Islet precursor cell (in vitro differentiated cells): ENCODE measurements at regions not wholly inside any gene's neighbourhood (a gene's known extent, or its start where the extent isn't known, plus 50 kb on each side); places are given as distances from the start of the nearest gene placed in this dataset.

Experiments
- DNase-seq: peaks from one replicate; pipeline ENCODE4 v3.0.0-alpha.2; 2018

- DNase-seq, result no peak
Observed at GRCh38 chr4:163623787-163624186, 129.3 kb downstream of the TMA16 start.

- no peak for DNase-seq
Observed at GRCh38 chr4:163624727-163625126, 130.2 kb downstream of the TMA16 start.

GRCh38 chr4:163631288-163631687, 136.8 kb downstream of the TMA16 start:
- no peak for DNase-seq

- DNase-seq, result no peak
Observed at GRCh38 chr4:163638909-163639308, 144.4 kb downstream of the TMA16 start.

GRCh38 chr4:163649557-163650091, 155.1 kb downstream of the TMA16 start:
- no peak for DNase-seq

- DNase-seq, result no peak
Observed at GRCh38 chr4:163651761-163652160, 157.3 kb downstream of the TMA16 start.

GRCh38 chr4:163654621-163655020, 160.1 kb downstream of the TMA16 start:
- no peak for DNase-seq

GRCh38 chr4:163660636-163661035, 166.1 kb downstream of the TMA16 start:
- DNase-seq, result no peak

- no peak for DNase-seq
Observed at GRCh38 chr4:163662768-163663167, 168.3 kb downstream of the TMA16 start.

GRCh38 chr4:163663454-163664225, 169.2 kb downstream of the TMA16 start:
- DNase-seq, result no peak

- DNase-seq, result no peak
Observed at GRCh38 chr4:163665101-163665500, 170.6 kb downstream of the TMA16 start.

GRCh38 chr4:163665521-163666331, 171.2 kb downstream of the TMA16 start:
- DNase-seq, result no peak

GRCh38 chr4:163666332-163666873, 171.9 kb downstream of the TMA16 start:
- DNase-seq, result no peak

- no peak for DNase-seq
Observed at GRCh38 chr4:163672751-163673150, 178.3 kb downstream of the TMA16 start.

GRCh38 chr4:163673848-163674697, 179.6 kb downstream of the TMA16 start:
- DNase-seq, result no peak

GRCh38 chr4:163679189-163679588, 184.7 kb downstream of the TMA16 start:
- DNase-seq, result no peak

- no peak for DNase-seq
Observed at GRCh38 chr4:163680386-163681098, 186.1 kb downstream of the TMA16 start.

GRCh38 chr4:163681208-163681821, 186.8 kb downstream of the TMA16 start:
- DNase-seq, result no peak

- DNase-seq, result no peak
Observed at GRCh38 chr4:163688856-163689255, 194.4 kb downstream of the TMA16 start.

- DNase-seq, result no peak
Observed at GRCh38 chr4:163693211-163693610, 198.7 kb downstream of the TMA16 start.

GRCh38 chr4:163693776-163694175, 199.3 kb downstream of the TMA16 start:
- no peak for DNase-seq

- no peak for DNase-seq
Observed at GRCh38 chr4:163694385-163694784, 199.9 kb downstream of the TMA16 start.
